Kidney epithelial cell (primary cell): ENCODE measurements at regions not wholly inside any gene's neighbourhood (a gene's known extent, or its start where the extent isn't known, plus 50 kb on each side); places are given as distances from the start of the nearest gene placed in this dataset.
A peak's percentile ranks its signal among the peaks of the same experiment; 100 is the strongest.

Experiments used
- DNase-seq: peaks from one replicate; pipeline ENCODE4 v3.0.0-alpha.2; 2010; ENCODE audit warnings: low read depth
- H3K27me3 ChIP-seq: 2 replicates; pipeline ENCODE4 v1.6.0; 2011; ENCODE audit warnings: low read length; ENCODE audit not compliant: control insufficient read depth, insufficient read depth
- H3K36me3 ChIP-seq: 2 replicates; pipeline ENCODE4 v1.5.1; 2011; ENCODE audit warnings: low read length; ENCODE audit not compliant: control insufficient read depth, insufficient read depth
- H3K4me3 ChIP-seq: 2 replicates; pipeline ENCODE4 v1.5.1; 2011; ENCODE audit warnings: low read depth, mild to moderate bottlenecking, control low read depth, low read length
- CTCF ChIP-seq: IDR thresholded peaks from 2 replicates; pipeline ENCODE4 v1.5.1; 2011; ENCODE audit warnings: mild to moderate bottlenecking, moderate library complexity, low read length, control low read depth, inconsistent platforms; ENCODE audit not compliant: insufficient read depth, poor library complexity, severe bottlenecking

GRCh38 chr1:228902781-228903433 is 167.6 kb downstream of the RHOU start:
- Histone ChIP-seq H3K27me3 (peaks cover 12% of the 10 kb centered on the region), H3K4me3 (no peak overlapping the region), H3K36me3 (no peaks in the 10 kb centered on the region)
- no peak for TF ChIP-seq CTCF
- peak; percentile 91 for DNase-seq

GRCh38 chr1:228903434-228904071 is 168.3 kb downstream of the RHOU start:
- DNase-seq, result peak; percentile 43
- H3K36me3 ChIP-seq, result no peaks in the 10 kb centered on the region
- H3K4me3 ChIP-seq, result no peak overlapping the region
- H3K27me3 ChIP-seq, result peaks cover 12% of the 10 kb centered on the region
- no peak for TF ChIP-seq CTCF

- TF ChIP-seq CTCF, result no peak
- no peaks in the 10 kb centered on the region for H3K36me3 ChIP-seq
- no peak overlapping the region for H3K4me3 ChIP-seq
- peaks cover 12% of the 10 kb centered on the region for H3K27me3 ChIP-seq
- DNase-seq, result no peak
Observed at GRCh38 chr1:228904222-228904621, 168.9 kb downstream of the RHOU start.

- TF ChIP-seq CTCF, result no peak
- no peaks in the 10 kb centered on the region for H3K36me3 ChIP-seq
- no peak overlapping the region for H3K4me3 ChIP-seq
- peaks cover 5% of the 10 kb centered on the region for H3K27me3 ChIP-seq
- DNase-seq, result no peak
Observed at GRCh38 chr1:228905701-228906101, 170.4 kb downstream of the RHOU start.

GRCh38 chr1:228906223-228906860 is 171.1 kb downstream of the RHOU start:
- no peak for DNase-seq
- no peak for TF ChIP-seq CTCF
- no peak overlapping the region for H3K4me3 ChIP-seq
- peaks cover 4% of the 10 kb centered on the region for H3K27me3 ChIP-seq
- H3K36me3 ChIP-seq, result no peaks in the 10 kb centered on the region
